ENCODE measurements at regions not wholly inside any gene's neighbourhood (a gene's known extent, or its start where the extent isn't known, plus 50 kb on each side); places are given as distances from the start of the nearest gene placed in this dataset.
A peak's percentile ranks its signal among the peaks of the same experiment; 100 is the strongest.
"Not testable (repeated sequence)": the region's sequence is repeated elsewhere in the genome, so short reads cannot be mapped to it uniquely, and the experiment has no call there.

DNA sequence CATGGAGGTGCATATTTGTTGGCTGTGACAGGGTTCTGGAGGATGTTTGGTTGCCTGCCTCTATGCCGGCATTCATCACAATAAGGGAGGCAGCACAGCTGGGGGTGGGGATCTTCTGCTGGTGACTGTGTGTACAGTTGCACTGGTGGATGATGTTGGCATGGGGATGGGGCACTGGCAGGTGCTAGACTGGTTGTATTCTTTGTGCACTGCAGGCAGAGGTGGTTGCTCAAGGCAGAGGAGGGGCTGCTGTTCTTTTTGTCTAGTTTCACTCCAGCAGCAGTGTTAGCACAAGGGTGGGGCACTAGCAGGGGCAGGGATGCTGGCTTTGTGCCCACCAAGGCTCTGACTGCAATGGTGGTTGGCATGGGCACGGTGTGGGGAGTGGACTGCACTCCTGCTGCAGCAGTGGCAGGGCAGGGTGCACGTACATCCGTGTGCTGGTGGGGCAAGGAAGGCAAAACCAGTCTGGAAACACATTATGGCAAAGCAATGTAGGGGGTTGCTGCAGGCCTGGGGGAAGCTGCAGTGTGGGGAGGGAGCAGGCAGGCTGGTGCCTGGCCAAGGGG lies 69.3 kb downstream of the ISOC1 start:
- DNase-seq (ENCODE audit: low spot score), result no peak

DNA sequence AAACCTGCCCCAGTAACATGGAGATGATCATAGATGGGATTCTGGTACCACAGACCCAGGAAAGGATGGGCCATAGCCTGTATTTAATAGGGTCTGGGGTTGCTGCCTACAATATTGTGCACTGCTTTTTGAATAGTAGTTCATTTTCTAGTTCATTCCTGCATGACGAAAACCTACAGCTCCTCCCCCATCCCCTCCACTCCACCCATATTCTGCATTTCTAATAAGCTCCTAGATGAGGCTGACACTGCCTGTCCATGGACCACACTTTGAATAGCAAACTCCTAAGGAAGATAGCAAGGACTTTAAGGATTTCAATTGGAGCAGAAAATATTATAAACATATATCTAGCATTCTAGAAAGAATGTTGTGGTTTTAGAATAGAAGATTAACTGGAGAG lies 75.5 kb downstream of the ISOC1 start:
- DNase-seq (ENCODE audit: low spot score), result no peak

DNA sequence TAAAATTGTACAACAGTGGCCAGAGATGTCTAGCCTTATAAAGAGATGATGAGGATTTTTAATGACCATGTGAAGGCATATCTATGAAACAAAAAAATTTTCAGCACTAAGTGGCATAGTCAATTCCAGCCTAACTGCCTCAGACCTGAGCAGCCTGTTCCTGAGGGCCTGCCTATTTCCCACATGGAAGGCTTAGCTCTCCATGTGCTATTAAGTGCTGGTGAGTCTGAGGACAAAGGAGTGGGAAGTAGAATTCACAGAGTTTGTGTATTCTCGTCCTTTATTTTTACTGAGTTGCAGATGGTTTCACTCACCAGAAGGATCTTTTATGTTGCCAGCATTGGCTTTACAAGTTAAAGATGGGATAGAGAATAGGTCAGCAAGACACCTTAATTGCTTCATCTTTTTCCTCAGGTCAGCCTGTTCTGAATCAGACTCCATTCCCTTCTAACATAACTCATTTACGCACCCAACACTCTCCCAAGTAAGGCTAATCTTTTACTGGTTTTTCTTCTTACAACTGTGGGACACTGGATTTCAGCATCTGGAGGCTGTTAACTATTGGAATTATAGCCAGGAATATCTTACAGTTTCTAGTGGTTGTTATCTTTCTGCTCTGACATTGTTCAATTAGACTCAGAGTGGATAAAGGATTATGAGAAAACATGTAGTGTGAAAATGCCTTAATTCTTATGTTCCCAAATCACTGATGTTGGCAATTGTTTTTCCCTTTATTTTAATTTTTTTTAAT lies 76.8 kb downstream of the ISOC1 start:
- DNase-seq (ENCODE audit: low spot score), result no peak

DNA sequence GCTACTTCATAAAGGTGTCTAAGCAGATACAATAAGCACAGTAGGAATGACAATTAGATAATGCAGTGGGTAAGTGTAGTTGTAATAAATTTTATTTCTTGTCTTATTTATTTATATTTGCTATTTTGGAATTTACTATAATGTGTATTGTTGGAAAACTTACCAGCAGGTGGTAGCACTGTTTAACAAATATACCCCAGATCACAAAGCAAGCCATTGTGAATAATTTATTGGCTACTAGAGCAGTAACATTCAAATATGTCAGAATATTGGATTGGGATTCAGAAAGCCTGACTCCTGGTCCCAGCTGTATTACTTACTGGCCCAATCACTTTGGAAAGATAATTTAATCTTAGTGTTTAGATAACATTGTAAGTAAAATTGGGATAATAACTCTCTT lies 78.0 kb downstream of the ISOC1 start:
- peak; percentile 6 for DNase-seq (ENCODE audit: low spot score)

DNA sequence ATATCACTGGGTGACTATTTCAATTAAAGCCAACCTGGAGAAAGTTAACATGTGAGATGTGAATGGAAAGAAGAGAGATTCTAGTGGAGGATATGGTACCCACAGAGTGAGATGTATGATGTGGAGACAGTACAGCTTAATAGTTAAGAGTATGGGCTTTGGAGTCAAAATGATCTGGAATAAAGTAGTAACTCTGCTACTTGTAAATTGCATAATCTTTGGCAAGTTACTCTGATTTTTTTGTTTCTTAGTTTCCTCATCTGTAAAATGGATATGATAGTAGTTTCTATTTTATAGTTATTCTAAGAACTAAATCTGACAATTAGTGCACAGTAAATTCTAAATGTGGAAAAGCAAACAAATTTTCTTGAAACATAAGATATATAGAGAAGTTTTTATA lies 79.2 kb downstream of the ISOC1 start:
- no peak for DNase-seq (ENCODE audit: low spot score)

DNA sequence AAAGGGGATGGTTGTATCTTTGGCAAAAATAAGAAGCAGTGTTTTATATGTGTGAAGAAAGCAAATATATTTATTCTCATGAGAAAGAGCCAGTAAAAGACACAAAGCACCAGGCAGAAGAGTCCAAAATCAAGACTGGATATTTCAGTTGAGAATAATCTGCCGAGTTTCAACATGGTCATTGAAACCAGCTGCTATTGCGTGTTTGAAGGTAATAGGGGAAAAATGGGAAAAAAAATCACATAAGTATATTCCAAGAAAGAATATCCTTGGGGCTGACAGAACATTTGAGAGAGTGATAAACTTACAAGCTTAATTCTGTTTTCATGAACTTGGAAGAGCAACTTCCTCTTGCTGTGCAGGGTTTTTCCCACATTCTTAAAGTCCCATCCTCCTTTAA lies 79.9 kb downstream of the ISOC1 start:
- no peak for DNase-seq (ENCODE audit: low spot score)

DNA sequence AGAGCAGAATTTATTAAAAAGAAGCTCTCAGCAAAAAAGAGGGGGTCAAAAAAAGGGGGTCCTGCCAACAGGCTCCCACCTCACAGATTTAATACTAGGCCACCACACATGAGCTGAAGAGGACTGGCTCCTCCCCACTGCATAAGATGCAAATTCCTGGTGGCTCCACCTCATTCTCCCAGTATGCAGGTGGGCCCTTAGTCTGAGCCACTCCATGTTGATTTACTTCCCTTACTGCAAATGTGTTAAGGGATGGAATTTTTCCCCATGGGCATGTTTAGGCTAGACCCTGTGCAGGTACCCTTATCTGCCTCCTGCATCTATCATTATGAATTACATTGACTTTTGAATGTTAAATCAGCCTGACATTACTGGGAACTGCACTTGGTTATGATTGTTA lies 82.9 kb downstream of the ISOC1 start:
- DNase-seq (ENCODE audit: low spot score), result no peak

DNA sequence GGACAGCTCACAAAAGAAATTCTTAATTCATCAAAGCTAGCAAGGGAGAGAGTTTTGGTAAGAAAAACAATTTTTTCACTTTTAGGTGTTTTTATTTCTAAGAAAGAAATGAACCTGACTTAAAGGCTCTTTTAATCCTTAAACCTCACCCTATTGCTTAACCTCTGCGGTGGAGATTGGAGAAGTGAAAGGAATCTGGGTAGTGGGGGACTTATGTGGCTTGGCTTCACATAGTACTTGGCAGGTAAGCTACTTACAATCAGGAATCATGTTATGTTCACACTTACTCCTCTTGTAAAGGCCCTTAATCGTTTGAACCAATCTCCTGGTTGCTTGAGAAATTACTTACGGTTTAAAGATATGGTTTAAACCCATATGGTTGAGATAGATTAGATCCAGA lies 104.8 kb downstream of the ISOC1 start:
- no peak for DNase-seq (ENCODE audit: low spot score)

DNA sequence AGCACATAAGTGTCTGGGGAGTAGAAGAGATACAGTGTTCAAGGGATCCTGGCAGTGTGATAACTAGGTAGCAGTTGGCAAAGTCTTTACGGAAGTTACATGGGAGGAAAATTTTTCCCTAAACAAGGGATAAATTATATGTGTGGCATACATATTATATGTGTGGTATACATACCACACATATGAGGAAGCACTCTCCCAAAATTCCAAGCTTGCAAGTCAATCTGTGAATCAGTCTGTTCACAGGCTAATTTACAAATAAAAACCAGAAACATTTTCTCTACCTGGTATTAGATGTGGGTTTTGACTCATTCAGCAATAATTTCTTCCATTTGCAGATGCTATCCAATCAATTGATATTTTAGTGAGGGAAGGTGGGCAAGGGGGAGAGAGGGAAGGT lies 110.0 kb downstream of the ISOC1 start:
- peak; percentile 6 for DNase-seq (ENCODE audit: low spot score)

DNA sequence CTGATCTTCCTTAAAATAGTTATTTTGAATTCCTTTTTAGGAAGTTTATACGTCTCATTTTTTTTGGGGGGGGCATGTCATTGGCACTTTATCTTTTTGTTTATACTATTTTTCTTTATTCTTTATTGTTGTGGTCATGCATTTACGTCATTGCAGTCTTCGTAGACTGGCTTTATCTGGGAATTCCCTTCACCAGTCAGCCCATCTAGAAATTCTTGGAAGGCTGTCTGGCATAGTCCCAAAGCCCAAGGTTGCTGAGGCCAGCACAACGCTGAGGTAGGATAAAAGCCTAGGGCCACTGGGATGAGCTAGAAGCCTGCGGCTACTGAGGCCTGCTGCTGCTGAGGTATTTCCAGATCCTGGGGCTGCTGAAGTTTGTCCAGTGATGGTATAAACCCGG lies 121.5 kb downstream of the ISOC1 start:
- no peak for DNase-seq (ENCODE audit: low spot score)

DNA sequence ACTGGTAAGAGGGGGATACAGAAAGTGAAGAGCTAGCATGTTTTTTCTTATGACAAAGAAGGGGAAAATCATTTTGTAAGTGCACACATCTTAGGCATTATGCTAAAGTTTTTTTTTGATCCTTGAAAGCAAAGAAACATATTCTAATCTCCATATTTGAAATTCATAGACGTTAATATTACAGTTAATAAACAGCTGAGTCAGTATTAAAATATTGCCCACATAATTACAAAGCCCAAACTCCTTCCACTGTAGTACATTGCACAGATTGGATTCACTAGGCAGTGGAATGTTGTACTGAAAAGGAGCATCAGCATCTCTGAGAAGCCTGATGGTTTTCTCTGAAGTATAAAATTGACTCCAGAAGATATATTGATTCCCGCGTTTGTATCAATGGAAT lies 122.6 kb downstream of the ISOC1 start:
- no peak for DNase-seq (ENCODE audit: low spot score)

DNA sequence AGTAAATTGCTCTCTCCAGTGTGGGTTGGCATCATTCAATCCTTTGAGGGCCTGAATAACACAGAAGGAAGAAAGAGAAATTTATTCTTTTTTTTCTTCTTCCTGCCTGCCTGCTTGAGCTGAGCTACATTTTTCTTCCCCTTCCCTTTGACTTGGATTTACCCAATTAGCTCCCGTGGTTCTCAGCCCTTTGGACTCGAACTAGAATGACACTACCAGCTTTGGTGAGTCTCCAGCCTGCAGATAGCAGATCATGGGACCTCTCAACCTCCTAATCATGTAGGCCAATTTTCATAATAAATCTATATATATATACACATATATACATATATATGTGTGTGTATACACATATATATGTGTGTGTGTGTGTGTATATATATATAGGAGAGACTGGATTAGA lies 128.6 kb downstream of the ISOC1 start:
- no peak for DNase-seq (ENCODE audit: low spot score)

DNA sequence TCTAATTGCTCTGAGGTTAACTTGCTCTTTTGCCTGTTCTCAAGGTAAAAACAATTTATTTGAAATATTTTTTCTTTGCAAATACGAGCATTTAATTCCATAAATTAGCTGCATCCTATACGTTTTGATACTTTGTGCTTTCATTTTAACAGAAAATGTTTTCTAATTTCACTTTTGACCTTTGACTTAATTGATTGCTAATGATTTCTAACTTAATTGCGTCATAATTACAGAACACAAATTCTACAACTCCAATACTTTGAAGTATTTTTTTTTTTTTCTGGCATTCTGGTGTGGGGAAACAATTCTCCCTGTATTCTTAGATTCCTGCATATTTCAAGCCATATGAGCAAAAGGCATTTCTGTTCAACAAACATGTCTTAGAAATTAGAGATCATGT lies 134.0 kb downstream of the ISOC1 start:
- DNase-seq (ENCODE audit: low spot score), result no peak

DNA sequence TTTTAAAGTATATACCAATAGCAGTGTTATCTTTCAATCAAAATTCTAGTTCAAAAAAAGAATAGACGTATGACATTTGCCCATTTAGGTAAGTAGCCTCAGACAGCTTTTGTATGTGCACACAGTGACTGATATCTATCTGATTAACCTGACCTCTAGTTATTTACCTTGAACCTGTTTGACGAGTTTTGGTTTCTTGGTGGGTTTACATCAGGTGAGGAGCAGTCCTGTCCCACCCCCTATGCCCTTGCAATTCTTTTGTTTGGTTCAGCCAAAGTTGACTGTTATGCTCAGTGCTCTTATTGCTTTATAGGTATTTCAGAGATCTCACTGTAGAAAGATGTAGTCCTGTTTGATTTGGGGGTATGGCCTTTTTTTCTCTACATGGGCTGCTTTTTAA lies 147.2 kb downstream of the ISOC1 start:
- DNase-seq (ENCODE audit: low spot score), result no peak

DNA sequence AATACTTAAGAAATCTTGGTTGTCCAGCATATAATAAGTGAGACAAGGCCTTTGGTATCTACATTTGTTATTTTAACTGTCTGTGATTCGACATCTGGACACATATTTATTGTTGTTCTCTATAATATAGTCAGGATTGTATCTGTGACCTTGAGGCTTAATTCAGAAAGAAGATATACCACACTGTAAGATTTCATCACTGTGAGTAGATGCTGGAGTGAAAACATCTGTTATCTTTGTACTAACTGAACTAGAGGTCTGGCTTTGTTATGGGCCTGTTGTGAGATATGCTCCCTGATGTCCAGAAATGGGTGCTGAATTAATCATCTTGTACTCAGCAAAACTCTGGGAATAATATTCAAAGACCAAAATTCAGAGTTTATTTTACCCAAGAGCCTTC lies 148.5 kb downstream of the ISOC1 start:
- no peak for DNase-seq (ENCODE audit: low spot score)

DNA sequence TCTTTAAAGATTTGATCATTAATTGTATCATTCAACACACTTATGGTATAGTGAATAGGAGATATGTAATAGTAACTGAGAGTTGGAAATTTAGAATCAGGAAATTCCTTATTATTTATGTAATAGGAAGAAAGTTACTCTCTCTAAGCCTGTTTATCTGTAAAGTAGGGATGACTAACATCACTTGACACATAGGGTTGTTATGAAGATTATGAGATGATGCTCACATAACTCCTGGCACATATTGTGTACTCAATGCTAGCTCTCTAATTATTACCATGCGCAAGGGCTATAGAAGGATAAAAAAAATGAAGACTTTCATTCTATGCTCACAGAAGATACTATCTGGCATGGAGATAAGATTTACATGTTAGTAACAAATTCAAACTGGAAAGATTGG lies 149.9 kb downstream of the ISOC1 start:
- no peak for DNase-seq (ENCODE audit: low spot score)

DNA sequence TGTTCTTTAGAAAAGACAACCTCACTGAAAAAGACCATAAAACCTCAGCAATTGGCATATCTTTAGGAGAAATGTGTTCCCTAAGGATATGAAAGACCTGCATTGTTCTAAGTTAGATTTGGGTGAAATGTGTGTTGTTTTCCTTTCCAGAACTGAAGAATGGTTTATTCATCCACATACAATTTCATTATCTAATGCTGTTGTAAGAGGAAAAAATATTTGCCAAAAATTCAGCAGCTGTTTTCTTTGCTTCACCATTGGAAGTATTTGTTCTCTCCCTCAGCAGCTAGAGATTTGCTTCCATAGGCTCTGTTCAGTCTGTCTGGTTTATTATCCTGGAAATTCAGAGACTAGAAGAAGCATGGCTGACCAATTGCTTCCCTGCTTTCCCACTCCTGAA lies 150.9 kb downstream of the ISOC1 start:
- DNase-seq (ENCODE audit: low spot score), result no peak

DNA sequence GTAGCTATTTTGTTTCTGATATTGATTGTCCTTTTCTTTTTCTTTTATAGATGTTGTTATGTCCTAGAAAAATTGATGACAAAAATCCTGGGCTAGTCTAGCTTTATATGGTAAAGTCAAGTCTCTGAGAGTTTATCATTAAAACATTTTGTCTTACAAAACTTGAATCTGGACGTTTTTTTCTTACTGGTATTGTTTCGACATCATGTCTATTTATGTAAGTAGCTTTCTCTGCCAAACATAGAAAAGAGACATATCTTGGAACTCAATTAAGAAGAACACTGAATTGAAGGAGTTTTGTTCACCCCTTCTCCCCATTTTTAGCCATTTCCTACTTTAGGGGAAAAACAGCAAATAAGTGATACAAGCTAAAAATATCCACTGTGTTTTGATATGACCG lies 151.5 kb downstream of the ISOC1 start:
- no peak for DNase-seq (ENCODE audit: low spot score)

DNA sequence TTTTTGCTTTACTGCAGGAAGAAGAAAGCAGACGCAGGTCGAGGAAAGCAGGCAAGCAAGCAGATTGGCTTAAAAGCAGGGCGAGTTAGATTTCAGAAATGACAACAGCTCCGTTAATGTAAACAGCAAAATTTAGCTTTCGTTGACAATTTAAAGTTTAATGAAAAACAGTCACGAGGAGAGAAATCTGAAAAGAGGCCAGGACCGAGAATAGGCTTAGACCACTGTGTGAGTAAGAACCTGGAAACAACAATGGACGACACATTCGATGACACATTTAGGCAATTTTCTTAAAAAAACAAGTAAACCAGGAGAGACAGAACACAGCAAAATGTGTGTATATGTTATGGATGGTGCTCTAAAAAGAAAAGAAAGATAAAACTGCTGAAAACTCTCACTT lies 155.3 kb downstream of the ISOC1 start:
- DNase-seq (ENCODE audit: low spot score), result no peak

DNA sequence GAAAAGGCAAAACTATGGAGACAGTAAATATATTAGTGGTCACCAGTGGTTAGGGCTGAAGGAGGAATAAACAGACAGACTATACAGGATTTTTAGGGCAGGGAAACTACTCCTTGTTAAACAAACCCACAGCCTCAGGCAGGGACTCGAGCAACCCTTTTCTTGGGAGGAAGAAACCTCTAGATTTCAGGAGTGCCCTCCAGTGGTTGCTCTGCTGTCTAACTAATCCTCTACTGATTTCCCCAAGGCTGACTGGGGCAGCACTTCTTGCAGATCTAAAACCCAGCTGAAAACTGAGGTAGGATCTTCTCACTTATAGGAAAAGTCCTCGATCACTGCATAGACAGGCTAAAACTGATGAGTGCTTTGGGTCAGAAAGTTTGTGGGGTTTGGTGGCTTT lies 176.8 kb downstream of the ISOC1 start:
- no peak for DNase-seq (ENCODE audit: low spot score)

DNA sequence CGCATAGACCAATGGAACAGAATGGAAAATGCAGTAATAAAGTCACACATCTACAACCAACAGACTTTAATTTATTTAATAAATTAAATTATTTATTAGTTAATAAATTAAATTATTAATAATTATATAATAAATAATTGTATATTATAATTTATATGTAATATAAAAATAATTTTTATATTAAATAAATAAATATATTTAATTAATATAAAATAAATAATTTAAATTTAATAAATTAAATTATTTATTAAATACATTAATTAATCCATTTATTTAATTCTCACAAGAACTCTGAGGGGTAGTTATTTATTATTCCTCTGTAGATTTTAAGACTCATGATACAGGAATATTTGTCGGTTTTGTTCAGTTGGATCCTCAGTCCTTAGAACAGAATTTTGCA lies 176.1 kb upstream of the ADAMTS19 start:
- DNase-seq (ENCODE audit: low spot score), result no peak

DNA sequence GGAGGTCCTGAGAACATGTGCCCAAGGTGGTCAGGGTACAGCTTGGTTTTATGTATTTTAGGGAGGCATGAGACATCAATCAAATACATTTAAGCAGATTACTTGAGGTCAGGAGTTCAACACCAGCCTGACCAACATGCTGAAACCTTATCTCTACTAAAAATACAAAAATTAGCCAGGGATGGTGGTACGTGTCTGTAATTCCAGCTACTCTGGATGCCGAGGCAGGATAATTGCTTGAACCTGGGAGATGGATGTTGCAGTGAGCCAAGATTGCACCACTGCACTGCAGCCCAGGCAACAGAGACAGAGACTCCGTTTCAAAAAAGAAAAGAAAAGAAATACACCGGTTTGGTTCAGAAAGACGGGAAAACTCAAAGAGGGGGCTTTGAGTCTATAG lies 165.9 kb upstream of the ADAMTS19 start:
- not testable (repeated sequence) for DNase-seq (ENCODE audit: low spot score)

DNA sequence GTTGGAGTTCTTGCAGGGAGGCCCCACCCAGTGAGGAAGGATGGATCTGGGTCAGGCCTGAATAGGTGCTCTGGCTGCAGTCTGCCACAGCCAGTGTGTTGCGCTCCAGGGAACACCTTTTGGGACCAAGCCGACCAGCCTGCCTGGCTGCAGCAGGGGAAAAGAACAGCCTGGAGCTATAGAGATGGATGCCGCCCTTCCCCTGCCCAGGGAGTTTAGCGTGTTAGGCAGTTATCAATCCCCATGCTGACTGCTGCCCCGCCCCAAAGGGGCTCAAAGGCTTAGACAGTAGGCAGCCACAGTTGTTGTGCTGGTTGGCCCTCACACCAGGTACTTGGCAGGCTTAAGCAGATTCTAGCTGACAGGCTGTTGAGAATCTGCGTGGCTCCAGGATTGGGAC lies 153.4 kb upstream of the ADAMTS19 start:
- no peak for DNase-seq (ENCODE audit: low spot score)

DNA sequence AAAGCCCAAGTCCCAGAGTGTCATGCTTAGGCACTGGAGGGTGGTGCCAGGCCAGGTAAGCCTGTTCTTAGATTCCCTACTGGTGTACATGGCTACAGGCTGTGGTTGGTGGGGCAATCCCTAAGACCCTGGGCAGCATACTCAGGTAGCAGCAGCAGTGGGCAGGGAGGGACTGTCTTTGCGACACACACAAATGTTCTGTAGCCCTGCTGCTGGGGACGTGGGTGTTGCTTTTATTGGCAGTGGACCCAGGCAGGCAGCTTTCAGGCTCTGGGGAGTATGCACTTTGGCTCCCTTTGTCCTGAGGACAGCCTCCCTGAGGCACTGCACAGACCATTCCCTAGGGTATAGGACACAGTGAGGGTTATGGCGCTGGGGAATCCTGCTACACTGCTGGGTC lies 137.1 kb upstream of the ADAMTS19 start:
- DNase-seq (ENCODE audit: low spot score), result no peak

All from kidney tubule cell (primary cell).